HG03196 (cell line): ENCODE measurements at regions not wholly inside any gene's neighbourhood (a gene's known extent, or its start where the extent isn't known, plus 50 kb on each side); places are given as distances from the start of the nearest gene placed in this dataset.

Experiments used
- ATAC-seq: cut with Tn5 transposase; IDR thresholded peaks from one replicate; pipeline ENCODE4 v1.9.1; 2021; ENCODE audit not compliant: unreplicated experiment

GRCh38 chr3:187899246-187899645 is 154.0 kb upstream of the BCL6 start:
- ATAC-seq = no peak

GRCh38 chr3:187900993-187901755 is 155.9 kb upstream of the BCL6 start:
- ATAC-seq = no peak

DNA sequence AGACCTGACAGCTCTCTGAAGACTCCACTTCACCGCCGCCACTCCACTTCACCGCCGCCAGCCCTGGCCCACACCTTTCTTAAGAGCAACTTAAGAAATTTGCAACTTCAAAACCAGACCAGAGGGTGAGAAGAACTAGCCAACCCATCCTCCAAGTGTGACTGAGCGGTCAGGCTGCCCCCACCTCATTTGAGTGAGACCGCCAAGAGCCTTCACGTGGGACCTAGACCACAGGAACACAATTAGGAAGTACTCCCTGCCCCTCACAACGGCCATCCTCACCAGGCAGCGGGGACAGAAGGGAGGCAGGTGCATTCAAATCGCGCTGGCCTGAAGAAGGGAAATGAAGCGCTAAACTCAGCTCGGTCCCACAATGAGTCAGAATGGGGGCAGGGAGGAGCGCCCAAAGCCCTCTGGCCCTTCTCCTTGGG is 156.8 kb upstream of the BCL6 start:
- ATAC-seq = peak; percentile 72

- ATAC-seq = no peak
Measured at GRCh38 chr3:187902936-187903335, 157.7 kb upstream of the BCL6 start.

DNA sequence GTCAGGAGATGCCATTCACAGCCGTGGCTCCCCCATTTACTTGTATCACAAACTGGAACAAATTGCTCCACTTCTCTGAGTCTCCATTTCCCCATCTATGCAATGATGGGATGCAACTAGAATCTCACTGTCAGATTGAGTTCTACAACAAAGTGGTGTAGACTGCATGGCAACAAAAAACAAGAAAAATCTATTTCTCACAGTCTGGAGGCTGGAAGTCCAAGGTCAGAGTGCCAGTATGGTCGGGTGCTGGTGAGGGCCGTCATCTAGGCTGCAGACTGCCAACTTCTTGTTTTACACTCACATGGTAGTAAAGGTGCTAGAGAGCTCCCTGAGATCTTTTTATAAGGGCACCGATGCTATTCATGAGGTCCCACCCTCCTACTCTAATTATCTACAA is 158.4 kb upstream of the BCL6 start:
- ATAC-seq = no peak

DNA sequence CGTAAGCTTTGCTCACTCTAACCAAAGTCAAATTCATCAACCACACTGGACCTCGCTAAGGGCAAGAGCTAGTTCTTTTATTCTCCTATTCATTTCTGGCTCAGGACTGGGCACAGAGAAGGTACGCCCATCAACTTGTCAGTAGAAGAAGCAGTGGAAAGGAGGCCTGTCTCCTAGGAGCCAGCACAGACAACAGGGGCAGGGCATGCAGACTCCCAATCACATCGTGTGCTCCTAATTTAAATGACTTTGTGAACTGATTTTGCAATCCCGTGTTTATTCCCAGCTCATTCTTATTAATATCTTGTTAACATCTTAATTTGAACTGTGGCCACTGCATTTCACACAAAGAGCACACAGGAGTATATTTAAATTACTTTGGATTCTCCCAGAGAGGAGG is 161.1 kb upstream of the BCL6 start:
- no peak for ATAC-seq

DNA sequence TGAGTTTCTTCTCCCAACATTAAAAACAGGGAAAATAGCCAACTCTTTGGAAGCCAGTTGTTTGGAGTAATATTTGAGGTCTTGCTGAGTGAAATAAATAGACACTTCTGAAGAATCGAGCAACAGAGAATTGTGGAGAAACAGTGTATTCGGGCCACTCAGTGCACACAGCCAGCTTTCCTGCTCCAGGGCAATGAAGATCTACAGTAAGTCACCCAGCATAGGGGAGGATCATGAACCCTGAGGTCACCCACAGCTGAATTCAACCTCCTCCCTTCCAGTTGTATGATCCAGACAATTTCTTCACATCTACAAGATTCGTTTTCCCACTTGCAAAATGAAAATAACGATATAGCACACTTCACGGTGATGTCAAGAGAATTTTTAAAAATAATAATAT is 161.7 kb upstream of the BCL6 start:
- no peak for ATAC-seq

DNA sequence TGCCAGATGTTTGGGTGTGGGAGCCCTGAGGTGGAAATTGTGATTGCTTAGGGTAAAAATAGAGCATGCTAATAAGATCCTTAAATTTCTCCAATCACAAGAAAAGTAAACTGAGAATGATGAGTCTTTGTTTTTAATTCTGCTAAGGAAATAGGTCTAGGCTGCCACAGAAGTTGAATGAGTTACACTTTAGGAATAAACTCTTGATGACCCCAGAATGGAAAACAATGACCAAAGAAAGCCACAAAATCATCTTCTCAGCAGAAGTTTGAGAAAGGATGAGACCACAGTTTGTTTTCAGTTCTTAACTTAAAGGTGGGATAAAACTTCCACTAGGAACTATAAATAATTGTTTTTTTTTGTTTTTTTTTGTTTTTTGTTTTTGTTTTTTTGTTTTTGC is 164.6 kb upstream of the BCL6 start:
- ATAC-seq = no peak

GRCh38 chr3:187912007-187912406 is 166.7 kb upstream of the BCL6 start:
- ATAC-seq = no peak

DNA sequence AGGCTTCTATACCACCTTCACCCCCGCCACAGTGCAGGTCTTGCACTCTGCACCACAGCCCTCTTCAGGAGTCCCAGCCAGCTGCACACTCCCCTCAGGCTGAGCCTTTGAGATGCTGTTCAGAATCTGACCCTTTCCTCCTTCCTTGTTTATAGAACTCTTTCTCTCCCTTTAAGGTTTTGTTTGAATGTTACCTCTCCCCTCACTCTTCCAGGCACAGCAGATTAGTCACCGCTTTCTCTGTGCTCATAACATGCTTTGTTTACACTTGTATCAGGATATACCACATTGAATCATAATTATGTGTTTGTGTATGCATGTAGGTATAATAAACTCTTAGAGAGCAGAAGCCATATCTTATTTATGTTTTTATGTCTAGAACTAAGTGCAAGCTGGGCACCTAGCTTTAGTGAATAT is 168.4 kb upstream of the BCL6 start:
- ATAC-seq = no peak

DNA sequence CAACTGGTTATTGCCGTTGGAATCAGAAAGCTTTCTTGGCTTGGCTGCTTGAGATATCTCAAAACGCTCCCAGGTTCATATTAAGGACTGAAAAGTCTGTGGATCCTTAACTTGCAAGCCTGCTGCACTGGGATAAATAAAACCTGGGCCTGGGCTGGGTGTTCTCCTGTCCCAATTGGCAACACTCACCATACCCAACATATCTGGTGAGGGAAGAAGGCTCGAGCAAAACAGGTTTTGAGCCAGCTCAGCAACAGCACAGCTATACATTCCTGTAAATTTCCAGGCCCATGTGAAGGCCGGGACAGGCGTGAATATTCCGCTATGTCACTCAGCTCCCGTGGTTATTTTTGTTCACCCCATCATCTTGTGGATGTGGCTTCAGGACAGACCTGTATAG is 169.0 kb upstream of the BCL6 start:
- ATAC-seq = no peak

GRCh38 chr3:187916072-187916471 is 170.8 kb upstream of the BCL6 start:
- no peak for ATAC-seq

DNA sequence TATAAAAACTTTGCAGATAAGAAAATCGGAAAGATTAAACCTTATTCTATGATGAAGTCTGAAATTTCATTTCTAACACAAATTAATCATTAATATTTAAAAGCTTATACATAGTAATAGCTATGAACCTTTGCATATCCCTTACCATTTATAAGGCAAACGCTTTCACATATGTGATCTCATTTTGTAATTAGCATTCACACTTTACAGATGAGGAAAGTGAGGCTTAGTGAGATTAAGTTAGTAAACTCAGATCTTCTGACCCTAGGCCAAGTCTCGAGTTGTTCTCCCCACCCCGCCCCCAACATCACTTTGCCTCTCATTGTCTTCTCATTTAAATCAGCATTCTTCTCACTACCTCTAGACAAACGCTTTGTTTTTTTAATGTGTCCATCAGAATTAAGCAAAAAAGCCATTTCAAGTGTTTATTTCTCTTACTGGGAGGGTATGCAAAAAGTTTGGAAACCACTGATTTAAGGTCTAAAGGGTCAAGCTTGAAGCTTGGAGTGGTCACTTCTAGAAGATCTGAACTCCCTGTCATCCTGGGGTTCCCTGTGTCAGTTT is 172.9 kb upstream of the BCL6 start:
- ATAC-seq = no peak

DNA sequence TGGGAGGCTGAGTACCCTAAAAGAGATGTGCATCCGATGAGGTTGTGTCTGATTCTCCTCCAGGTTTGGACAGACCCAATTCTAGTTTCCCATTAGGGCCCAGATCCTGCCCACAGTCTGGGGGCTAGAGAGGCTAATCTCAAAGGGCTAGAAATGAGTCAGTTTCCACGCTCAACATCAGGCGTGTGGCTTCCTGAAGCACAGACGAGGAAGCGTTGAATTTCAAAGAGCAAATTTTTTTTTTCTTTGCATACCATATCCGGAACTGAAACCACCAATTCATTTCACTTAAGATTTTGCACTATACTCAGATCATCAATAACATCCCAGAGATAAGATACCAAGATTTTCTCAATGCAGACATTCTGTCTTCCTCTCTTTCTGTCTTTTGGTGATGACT is 173.8 kb upstream of the BCL6 start:
- peak; percentile 92 for ATAC-seq

DNA sequence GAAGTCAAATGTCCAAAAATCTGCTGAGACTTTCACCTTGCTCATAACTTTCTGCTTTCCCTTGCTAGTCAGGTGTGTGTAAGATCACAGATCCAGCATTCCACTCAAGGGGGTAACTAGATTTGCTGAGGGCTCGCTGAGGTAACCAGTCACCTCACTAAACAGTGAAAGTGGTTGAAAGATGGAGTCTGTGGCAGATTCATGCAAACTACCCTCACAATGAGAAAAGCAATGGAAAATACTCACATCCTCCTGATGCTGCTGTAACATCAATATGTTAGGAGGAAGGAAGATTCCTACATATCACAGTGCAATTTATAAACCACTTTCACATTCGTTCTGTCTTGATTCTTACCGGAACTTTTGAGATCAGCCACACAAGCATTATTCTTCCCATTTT is 174.3 kb upstream of the BCL6 start:
- ATAC-seq = peak; percentile 36

DNA sequence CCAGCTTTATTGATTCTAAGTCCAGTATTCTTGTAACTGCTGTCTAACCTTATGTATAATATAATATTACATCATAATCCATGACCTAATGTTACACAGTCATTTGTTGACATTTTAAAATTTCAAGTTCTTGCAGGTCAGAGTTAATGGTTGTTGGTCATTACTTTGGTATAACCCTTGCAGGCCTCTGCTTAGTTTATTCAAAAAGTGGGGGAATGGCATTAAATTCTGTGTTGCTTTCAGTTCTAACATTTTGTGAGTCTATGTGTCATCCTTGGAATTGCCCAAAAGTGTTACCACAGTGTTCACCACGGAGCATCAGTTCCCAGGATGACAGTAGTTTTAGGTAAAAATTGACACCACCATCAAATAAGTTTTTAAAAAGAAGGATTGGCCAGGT is 174.8 kb upstream of the BCL6 start:
- no peak for ATAC-seq

DNA sequence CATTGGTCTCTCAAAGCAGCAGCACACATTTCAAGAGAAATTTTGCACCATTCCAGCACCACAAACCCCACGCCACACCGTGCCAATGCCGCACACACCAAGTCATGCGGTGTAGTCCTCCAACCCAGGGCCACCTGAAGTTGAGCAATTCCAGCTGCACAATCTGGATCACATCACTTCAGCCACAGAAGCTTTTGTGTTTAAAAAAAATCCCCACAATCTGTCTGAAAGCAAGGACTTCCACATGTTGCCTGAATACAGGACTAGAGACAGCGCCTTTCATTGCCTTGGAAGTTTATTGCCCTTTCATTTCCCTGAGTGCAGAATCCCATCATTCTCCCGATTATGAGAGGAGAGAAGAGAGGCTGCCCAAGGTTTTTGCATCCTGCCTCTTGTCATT is 175.6 kb upstream of the BCL6 start:
- ATAC-seq = no peak

GRCh38 chr3:187921391-187922074 is 176.3 kb upstream of the BCL6 start:
- no peak for ATAC-seq

DNA sequence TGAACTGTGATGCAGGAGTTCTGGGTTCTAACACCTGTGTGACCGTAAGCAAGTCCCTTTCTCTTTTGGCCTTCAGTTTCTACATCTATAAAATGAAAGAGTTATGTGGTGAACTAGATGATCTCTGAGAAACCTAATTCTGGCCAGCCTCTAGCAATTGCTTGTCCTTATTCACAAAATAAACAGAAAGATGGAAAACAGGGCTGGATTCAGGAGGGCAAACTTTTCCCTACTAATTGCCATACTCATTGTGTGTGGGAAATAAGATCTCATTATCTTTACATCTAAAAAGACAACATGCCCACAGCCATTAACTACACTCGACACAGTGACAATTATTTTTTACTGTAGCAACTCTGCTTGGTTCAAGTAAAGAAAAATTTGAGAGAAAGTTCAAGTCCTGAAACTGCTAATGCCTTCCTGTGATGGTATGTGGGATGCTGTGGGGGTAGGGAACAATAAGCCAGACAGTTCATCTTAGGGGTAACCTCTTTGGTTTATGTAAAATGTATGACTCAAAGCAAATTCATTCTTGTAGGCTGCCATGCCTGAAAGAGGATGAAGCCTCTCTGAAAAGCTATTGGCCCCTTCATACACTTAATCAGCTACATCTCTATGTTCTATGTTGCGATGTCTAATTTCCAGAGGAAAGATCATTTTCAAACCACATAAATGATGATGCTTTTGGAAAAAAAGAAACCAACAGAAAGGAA is 177.6 kb upstream of the BCL6 start:
- ATAC-seq = no peak

GRCh38 chr3:187924651-187925050 is 179.4 kb upstream of the BCL6 start:
- no peak for ATAC-seq

DNA sequence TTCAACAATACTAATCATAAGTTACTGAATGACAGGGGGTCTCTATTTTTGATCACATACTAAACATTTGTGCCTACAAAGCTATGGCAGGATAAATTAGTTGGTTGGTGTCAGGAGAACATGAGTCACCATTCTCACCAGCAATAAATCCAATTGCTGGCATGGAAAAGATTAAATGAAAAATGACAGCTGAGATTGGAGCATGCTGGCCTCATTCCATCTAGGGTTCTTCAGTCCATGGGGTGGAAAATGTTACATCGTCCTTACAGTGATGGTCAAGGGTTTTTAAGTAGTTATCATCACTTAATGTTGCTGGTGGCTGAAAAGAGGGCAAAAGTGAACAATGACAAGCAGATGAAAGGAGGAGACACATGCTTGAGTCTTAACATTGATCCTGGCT is 180.1 kb upstream of the BCL6 start:
- ATAC-seq = no peak

GRCh38 chr3:187926620-187927019 is 181.4 kb upstream of the BCL6 start:
- ATAC-seq = no peak
